ENCODE measurements at regions not wholly inside any gene's neighbourhood (a gene's known extent, or its start where the extent isn't known, plus 50 kb on each side); places are given as distances from the start of the nearest gene placed in this dataset.

- Histone ChIP-seq H3K36me3 (ENCODE audit: control insufficient read depth, insufficient read depth, low read length) (no peaks in the 10 kb centered on the region), H3K9me1 (ENCODE audit: insufficient read depth, low read length) (no peaks in the 10 kb centered on the region), H3K27me3 (ENCODE audit: control insufficient read depth, insufficient read depth, low read length) (no peaks in the 10 kb centered on the region; the same call in 1 of the 2 replicates), H4K5ac (ENCODE audit: low read depth, low read length) (no peak overlapping the region), H3K27ac (ENCODE audit: insufficient read depth, low read length) (no peak overlapping the region), H3K4me3 (ENCODE audit: insufficient read depth, low read depth, low read length) (no peak overlapping the region), H3K18ac (ENCODE audit: low read depth, low read length) (no peak overlapping the region), H3K14ac (replicated peaks; ENCODE audit: low read depth, low read length) (no peak overlapping the region), H3K4ac (ENCODE audit: low read depth, low read length) (no peak overlapping the region), H3K4me2 (ENCODE audit: low read depth, low read length) (no peak overlapping the region), H2BK20ac (ENCODE audit: low read depth, low read length) (no peak overlapping the region), H3K79me1 (ENCODE audit: low read depth in 1 of 2, low read length in 2 of 2) (no peaks in the 10 kb centered on the region), H3K56ac (ENCODE audit: extremely low read depth, insufficient read depth, low read length) (no peak overlapping the region), H2BK15ac (ENCODE audit: low read depth, low read length) (no peak overlapping the region), H3K23ac (ENCODE audit: low read depth, low read length) (no peak overlapping the region), H3K9ac (ENCODE audit: low read depth, low read length) (no peak overlapping the region), H2BK120ac (ENCODE audit: low read depth, low read length) (no peak overlapping the region), H2AK9ac (replicated peaks; ENCODE audit: low read depth, low read length, poor library complexity) (no peak overlapping the region), H3K4me1 (ENCODE audit: control insufficient read depth, insufficient read depth, low read length) (no peaks in the 10 kb centered on the region), H2BK5ac (ENCODE audit: low read depth, low read length, poor library complexity, severe bottlenecking) (no peak overlapping the region), H3K9me3 (ENCODE audit: control insufficient read depth, insufficient read depth, low read length) (no peaks in the 10 kb centered on the region), H4K91ac (ENCODE audit: insufficient read depth, low read depth, low read length) (no peak overlapping the region), H4K8ac (ENCODE audit: low read depth in 2 of 2, low read length in 2 of 2) (no peak overlapping the region), H4K20me1 (ENCODE audit: insufficient read depth, low read length) (no peaks in the 10 kb centered on the region), H2AFZ (replicated peaks; ENCODE audit: low read length, poor library complexity) (no peak overlapping the region), H2AK5ac (ENCODE audit: low read depth, low read length) (no peak overlapping the region)
- TF ChIP-seq POLR2A (IDR thresholded peaks at IDR 0.05; ENCODE audit: low read depth, low read length) = no peak
- TF ChIP-seq MXI1 (IDR thresholded peaks at IDR 0.05; ENCODE audit: borderline replicate concordance, low read depth, low read length) = no peak
- no peak for TF ChIP-seq MAFK (IDR thresholded peaks at IDR 0.05; ENCODE audit: low read depth, low read length)
- TF ChIP-seq MAZ (IDR thresholded peaks at IDR 0.05; ENCODE audit: borderline replicate concordance, low read depth, low read length) = no peak
- TF ChIP-seq RFX5 (IDR thresholded peaks at IDR 0.05; ENCODE audit: low read depth, low read length) = no peak
- TF ChIP-seq NFE2L2 (IDR thresholded peaks at IDR 0.05; ENCODE audit: low read depth, low read length) = no peak
- TF ChIP-seq RAD21 (IDR thresholded peaks at IDR 0.05; ENCODE audit: low read length) = no peak
- TF ChIP-seq BHLHE40 (IDR thresholded peaks at IDR 0.05; ENCODE audit: low read depth, low read length) = no peak
- no peak for TF ChIP-seq CEBPB (IDR thresholded peaks at IDR 0.05; ENCODE audit: low read depth, low read length)
- TF ChIP-seq CTCF (conservative IDR thresholded peaks at IDR 0.05; ENCODE audit: low read depth, low read length) = no peak
- TF ChIP-seq USF2 (IDR thresholded peaks at IDR 0.05; ENCODE audit: low read depth, low read length) = no peak
- no peak for TF ChIP-seq CHD1 (IDR thresholded peaks at IDR 0.05; ENCODE audit: low read depth, low read length)
- TF ChIP-seq RCOR1 (IDR thresholded peaks at IDR 0.05; ENCODE audit: insufficient replicate concordance, low read length) = no peak
- TF ChIP-seq ELK1 (IDR thresholded peaks at IDR 0.05; ENCODE audit: borderline replicate concordance, low read depth, low read length) = no peak
- TF ChIP-seq FOS (IDR thresholded peaks at IDR 0.05; ENCODE audit: low read depth, low read length) = no peak
- TF ChIP-seq SMC3 (IDR thresholded peaks at IDR 0.05; ENCODE audit: low read depth, low read length) = no peak
- BruUV-seq (replicated peaks) = no TSS peak
- intact Hi-C loops (cut with micrococcal nuclease) (no loop called here), in situ Hi-C loops (cut with MboI; ENCODE audit: low sequenced_read_pairs) (no loop called here), dilution Hi-C loops (cut with HindIII; ENCODE audit: low sequenced_read_pairs, unreplicated experiment) (no loop called here)
- DNase-seq = no peak
- WGBS, 2 experiments (ENCODE audit: extremely low coverage in 2 of 2, insufficient read length in 1 of 2) = no CpG with 5 or more reads among the region's 5 CpGs
- ChIA-PET CTCF (no interaction called here), POLR2A (ENCODE audit: unreplicated experiment) (no interaction called here)
- no peak for ATAC-seq (ENCODE audit: low read depth)
These were observed 135.4 kb downstream of the GC start for GRCh38 chr4:71648448-71648847.

All from IMR-90 (cell line).